ENCODE measurements at regions not wholly inside any gene's neighbourhood (a gene's known extent, or its start where the extent isn't known, plus 50 kb on each side); places are given as distances from the start of the nearest gene placed in this dataset.

DNA sequence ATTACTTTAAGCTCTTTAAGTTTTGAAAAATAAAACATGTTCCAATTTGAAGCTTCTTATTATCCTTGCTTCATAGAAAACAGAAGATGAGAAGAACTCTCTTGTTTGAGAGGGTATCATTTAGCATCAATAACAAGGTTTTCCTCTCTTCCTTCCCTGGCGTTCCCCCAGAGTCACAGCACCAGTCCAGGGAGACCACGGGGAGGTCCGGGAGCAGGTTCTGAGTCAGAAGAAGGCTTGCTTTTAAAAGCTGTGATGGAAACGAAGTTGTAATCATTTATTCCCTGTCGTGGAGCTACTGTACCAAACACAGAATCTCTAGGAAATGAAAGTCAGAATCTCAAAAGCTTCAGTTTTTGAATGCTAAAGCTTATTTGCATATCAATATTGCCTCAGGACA is 174.0 kb upstream of the LSM14A start:
- no peak overlapping the region for H3K27ac ChIP-seq (ENCODE audit: low read length)
- H3K4me1 ChIP-seq (ENCODE audit: control insufficient read depth, insufficient read depth, low read length), result peaks cover 6% of the 10 kb centered on the region
- no peaks in the 10 kb centered on the region for H3K9me3 ChIP-seq (ENCODE audit: control insufficient read depth, insufficient read depth, low read depth, low read length)
- no peak overlapping the region for H3K4me3 ChIP-seq (ENCODE audit: low read depth in 2 of 2, low read length in 2 of 2)
- CTCF ChIA-PET, result interaction anchor here (0.5 to 2.2 kb wide), 12 partner anchors 43 to 322 kb away, joined by 3 to 23 read pairs (median 4); partner anchors contain the start of gene KCTD15
- peak; percentile 83 for ATAC-seq
- in situ Hi-C loops (cut with HindIII; ENCODE audit: low pct_unique_long_range_greater_than_20kb, low sequenced_read_pairs), result no loop called here
- no peak for DNase-seq (ENCODE audit: low read depth, low spot score)
- no TSS peak for BruUV-seq (replicated peaks)
- intact Hi-C loops (cut with micrococcal nuclease; ENCODE audit: unreplicated experiment), result loop anchor here (5.0 kb wide), 2 partner anchors 99 to 221 kb away; no protein-coding TSS in a partner anchor
- no peak for TF ChIP-seq SIN3A (IDR thresholded peaks at IDR 0.05; ENCODE audit: borderline replicate concordance, insufficient read depth, low read depth, low read length)
- TF ChIP-seq POLR2AphosphoS5 (IDR thresholded peaks at IDR 0.05; ENCODE audit: low read depth, low read length), result no peak
- no peak; the same call in 1 of the 2 replicates for TF ChIP-seq CTCF (IDR thresholded peaks at IDR 0.05)
- no peak for TF ChIP-seq TCF7L2 (IDR thresholded peaks at IDR 0.05; ENCODE audit: low read depth, low read length)
- no peak for TF ChIP-seq REST (IDR thresholded peaks at IDR 0.05; ENCODE audit: insufficient read depth in 1 of 2, low read depth in 2 of 2, low read length in 1 of 2)
- no peaks in the 10 kb centered on the region for H3K36me3 ChIP-seq (ENCODE audit: control insufficient read depth, insufficient read depth, low read length)
- peaks cover 13% of the 10 kb centered on the region for H3K27me3 ChIP-seq (ENCODE audit: control insufficient read depth, insufficient read depth, low read length)
- POLR2A ChIA-PET, result interaction anchor here (1.0 kb wide), 1 partner anchor 129 kb away, joined by 3 read pairs; no protein-coding TSS in a partner anchor

- Histone ChIP-seq H3K4me1 (ENCODE audit: control insufficient read depth, insufficient read depth, low read length) (peaks cover 6% of the 10 kb centered on the region), H3K27me3 (ENCODE audit: control insufficient read depth, insufficient read depth, low read length) (peaks cover 14% of the 10 kb centered on the region), H3K4me3 (ENCODE audit: low read depth in 2 of 2, low read length in 2 of 2) (no peak overlapping the region), H3K36me3 (ENCODE audit: control insufficient read depth, insufficient read depth, low read length) (no peaks in the 10 kb centered on the region), H3K9me3 (ENCODE audit: control insufficient read depth, insufficient read depth, low read depth, low read length) (no peaks in the 10 kb centered on the region), H3K27ac (ENCODE audit: low read length) (no peak overlapping the region)
- no TSS peak for BruUV-seq (replicated peaks)
- ATAC-seq (peak; percentile 34; the same call in 1 of the 2 replicates), DNase-seq (ENCODE audit: low read depth, low spot score) (no peak)
- intact Hi-C loops (cut with micrococcal nuclease; ENCODE audit: unreplicated experiment), result loop anchor here (5.0 kb wide), 2 partner anchors 98 to 222 kb away; no protein-coding TSS in a partner anchor
- in situ Hi-C loops (cut with HindIII; ENCODE audit: low pct_unique_long_range_greater_than_20kb, low sequenced_read_pairs), result no loop called here
- POLR2A ChIA-PET, result interaction anchor here (1.0 kb wide), 1 partner anchor 129 kb away, joined by 3 read pairs; no protein-coding TSS in a partner anchor
- CTCF ChIA-PET, result interaction anchor here (0.7 to 2.2 kb wide), 10 partner anchors 43 to 221 kb away, joined by 3 to 23 read pairs (median 4); partner anchors contain the start of gene KCTD15
- TF ChIP-seq CTCF (IDR thresholded peaks at IDR 0.05), result peak; percentile 52; the same call in 1 of the 2 replicates
- no peak for TF ChIP-seq SIN3A (IDR thresholded peaks at IDR 0.05; ENCODE audit: borderline replicate concordance, insufficient read depth, low read depth, low read length)
- TF ChIP-seq REST (IDR thresholded peaks at IDR 0.05; ENCODE audit: insufficient read depth in 1 of 2, low read depth in 2 of 2, low read length in 1 of 2), result no peak
Observed at GRCh38 chr19:33998739-33999345, 173.5 kb upstream of the LSM14A start.
